Muscle layer of colon (tissue), 2 donors: ENCODE measurements at regions not wholly inside any gene's neighbourhood (a gene's known extent, or its start where the extent isn't known, plus 50 kb on each side); places are given as distances from the start of the nearest gene placed in this dataset.

ENCODE experiments used
- H3K27ac ChIP-seq: one replicate; pipeline ENCODE4 v1.7.0; 2013; ENCODE audit warnings: low read depth, mild to moderate bottlenecking, low read length, moderate library complexity
- H3K27me3 ChIP-seq, 2 donors: one replicate each; pipeline ENCODE4 v1.7.0; 2013; ENCODE audit warnings: low read length in 2 of 2, mild to moderate bottlenecking in 2 of 2; ENCODE audit not compliant: insufficient read depth in 2 of 2, control insufficient read depth in 1 of 2
- H3K36me3 ChIP-seq: one replicate; pipeline ENCODE4 v1.7.0; 2013; ENCODE audit warnings: mild to moderate bottlenecking, low read length; ENCODE audit not compliant: insufficient read depth
- H3K4me1 ChIP-seq: one replicate; pipeline ENCODE4 v1.7.0; 2013; ENCODE audit warnings: mild to moderate bottlenecking, low read length; ENCODE audit not compliant: insufficient read depth
- H3K4me3 ChIP-seq, 2 donors: one replicate each; pipeline ENCODE4 v1.7.0; 2013; ENCODE audit warnings: low read length in 2 of 2, low read depth in 1 of 2, mild to moderate bottlenecking in 1 of 2, moderate library complexity in 1 of 2
- H3K9ac ChIP-seq: one replicate; pipeline ENCODE4 v1.7.0; 2013; ENCODE audit warnings: low read length
- H3K9me3 ChIP-seq: one replicate; pipeline ENCODE4 v1.7.0; 2013; ENCODE audit warnings: mild to moderate bottlenecking, low read length
- donor health status: abdominal sarcoma.
- donor health status: Adenocarcinoma of cecum.

DNA sequence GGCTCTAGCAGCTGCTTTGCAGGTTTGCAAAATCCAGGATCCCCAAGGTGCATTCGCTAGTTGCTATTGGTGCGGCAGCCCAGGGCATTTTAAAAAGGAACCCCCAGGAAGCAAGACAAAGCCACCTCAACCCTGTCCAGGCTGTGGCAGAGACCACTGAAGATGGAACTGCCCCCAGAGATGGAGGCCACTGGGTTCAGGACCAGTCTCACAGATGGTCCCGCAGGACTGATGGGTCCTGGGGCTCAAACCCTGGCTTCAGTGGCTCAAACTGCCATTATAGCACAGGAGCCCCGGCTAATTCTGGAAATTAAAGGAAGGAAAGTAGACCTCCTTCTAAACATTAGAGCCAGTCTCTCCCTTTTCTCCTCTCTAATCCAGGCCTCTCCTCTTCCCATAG lies 79.8 kb upstream of the TSPAN11 start:
- Histone ChIP-seq H3K9ac (no peak overlapping the region), H3K4me3 (no peak overlapping the region)

DNA sequence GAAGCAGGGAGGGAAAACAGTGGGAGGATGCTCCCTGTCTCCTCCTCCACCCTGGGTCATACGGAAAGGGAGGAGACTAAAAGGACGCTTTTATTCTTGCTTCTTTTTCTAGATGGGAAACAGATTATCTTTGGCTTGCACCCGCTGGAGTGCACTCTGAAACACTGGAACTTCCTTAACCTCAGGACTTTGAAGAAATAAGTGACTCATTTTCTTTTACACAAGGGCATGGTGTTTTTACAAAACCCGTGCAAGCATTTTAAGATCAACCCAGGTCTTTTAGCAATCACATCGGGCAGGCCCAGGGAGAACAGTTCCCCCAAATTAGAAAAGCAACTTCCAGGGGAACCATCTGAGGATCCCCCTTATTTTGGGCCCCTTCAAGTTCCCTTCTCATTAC lies 80.9 kb upstream of the TSPAN11 start:
- Histone ChIP-seq H3K36me3 (no peaks in the 10 kb centered on the region), H3K4me1 (no peaks in the 10 kb centered on the region)

More for the DNA sequence above, 79.8 kb upstream of the TSPAN11 start:
- Histone ChIP-seq H3K27me3 (no peaks in the 10 kb centered on the region), H3K36me3 (no peaks in the 10 kb centered on the region), H3K27ac (no peak overlapping the region), H3K4me1 (no peaks in the 10 kb centered on the region), H3K9me3 (no peaks in the 10 kb centered on the region)

DNA sequence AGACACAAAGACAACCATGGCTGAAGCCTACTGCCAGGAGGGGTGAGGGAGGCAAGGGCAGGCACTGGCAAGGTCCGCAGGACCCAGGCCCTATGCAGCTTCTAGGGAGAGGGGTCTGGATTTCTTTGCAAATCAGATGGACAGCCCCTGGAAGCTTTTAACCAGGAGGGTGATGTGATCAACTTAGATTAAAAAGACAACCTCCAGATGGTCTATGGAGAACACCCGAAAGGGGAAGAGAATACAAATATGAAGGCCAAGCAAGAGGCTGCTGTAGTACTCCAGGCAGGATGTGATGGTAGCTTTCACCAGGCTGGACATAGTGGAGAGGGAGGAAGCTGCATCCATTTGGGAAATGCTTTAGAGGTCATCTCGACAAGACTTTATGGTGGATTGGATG lies 83.3 kb upstream of the TSPAN11 start:
- Histone ChIP-seq H3K9ac (no peak overlapping the region), H3K27me3 (no peaks in the 10 kb centered on the region), H3K27ac (no peak overlapping the region), H3K36me3 (no peaks in the 10 kb centered on the region), H3K4me1 (no peaks in the 10 kb centered on the region), H3K9me3 (no peaks in the 10 kb centered on the region), H3K4me3 (no peak overlapping the region)

More for the DNA sequence above, 80.9 kb upstream of the TSPAN11 start:
- no peak overlapping the region for H3K4me3 ChIP-seq
- no peak overlapping the region for H3K27ac ChIP-seq
- no peak overlapping the region for H3K9ac ChIP-seq
- no peaks in the 10 kb centered on the region for H3K9me3 ChIP-seq
- H3K27me3 ChIP-seq = no peaks in the 10 kb centered on the region

GRCh38 chr12:30840715-30841114 lies 85.8 kb upstream of the TSPAN11 start:
- H3K4me1 ChIP-seq = no peaks in the 10 kb centered on the region
- no peak overlapping the region for H3K27ac ChIP-seq

DNA sequence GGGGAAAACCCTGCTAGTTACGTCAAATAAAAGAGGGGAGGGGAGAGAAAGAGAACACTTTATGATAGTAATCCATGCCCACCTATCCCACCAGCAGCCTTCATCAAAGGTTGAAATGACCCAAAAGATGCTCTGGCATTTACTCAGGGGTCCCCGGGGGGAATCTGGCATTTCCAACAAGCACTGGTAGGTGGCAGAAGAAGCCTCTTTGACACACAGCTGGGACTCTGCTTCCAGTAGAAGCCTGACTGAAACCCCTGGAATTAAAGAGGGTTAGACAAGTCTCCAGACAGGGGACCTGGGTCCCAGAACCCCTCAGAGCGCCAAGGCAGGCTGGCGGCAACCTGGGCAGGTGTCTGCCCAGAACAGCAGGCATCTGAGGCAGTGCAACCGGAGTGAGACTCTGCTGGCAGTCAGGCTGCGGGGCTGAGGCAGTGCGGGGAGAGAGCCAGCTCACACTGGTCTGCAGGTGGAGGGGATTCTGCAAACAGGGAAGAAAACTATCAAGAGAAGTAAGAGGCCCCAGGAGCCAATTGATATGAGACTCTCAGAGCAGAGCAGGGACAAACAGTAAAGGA lies 85.0 kb upstream of the CAPRIN2 start:
- Histone ChIP-seq H3K36me3 (no peaks in the 10 kb centered on the region), H3K4me1 (no peaks in the 10 kb centered on the region), H3K9me3 (no peaks in the 10 kb centered on the region), H3K27me3 (no peaks in the 10 kb centered on the region), H3K4me3 (no peak overlapping the region), H3K27ac (no peak overlapping the region), H3K9ac (no peak overlapping the region)

More at GRCh38 chr12:30840715-30841114, 85.8 kb upstream of the TSPAN11 start:
- Histone ChIP-seq H3K36me3 (no peaks in the 10 kb centered on the region), H3K9ac (no peak overlapping the region), H3K9me3 (no peaks in the 10 kb centered on the region), H3K27me3 (no peaks in the 10 kb centered on the region), H3K4me3 (no peak overlapping the region)

- Histone ChIP-seq H3K27ac (no peak overlapping the region), H3K36me3 (no peaks in the 10 kb centered on the region), H3K9ac (no peak overlapping the region), H3K9me3 (no peaks in the 10 kb centered on the region), H3K4me1 (no peaks in the 10 kb centered on the region), H3K27me3 (no peaks in the 10 kb centered on the region), H3K4me3 (no peak overlapping the region)
Observed at GRCh38 chr12:30837595-30837994, 82.8 kb upstream of the CAPRIN2 start.

GRCh38 chr12:30836656-30837445 lies 82.1 kb upstream of the CAPRIN2 start:
- no peaks in the 10 kb centered on the region for H3K36me3 ChIP-seq
- no peaks in the 10 kb centered on the region for H3K4me1 ChIP-seq
- no peaks in the 10 kb centered on the region for H3K27me3 ChIP-seq
- H3K9me3 ChIP-seq = no peaks in the 10 kb centered on the region
- H3K9ac ChIP-seq = no peak overlapping the region
- no peak overlapping the region for H3K4me3 ChIP-seq
- H3K27ac ChIP-seq = no peak overlapping the region

DNA sequence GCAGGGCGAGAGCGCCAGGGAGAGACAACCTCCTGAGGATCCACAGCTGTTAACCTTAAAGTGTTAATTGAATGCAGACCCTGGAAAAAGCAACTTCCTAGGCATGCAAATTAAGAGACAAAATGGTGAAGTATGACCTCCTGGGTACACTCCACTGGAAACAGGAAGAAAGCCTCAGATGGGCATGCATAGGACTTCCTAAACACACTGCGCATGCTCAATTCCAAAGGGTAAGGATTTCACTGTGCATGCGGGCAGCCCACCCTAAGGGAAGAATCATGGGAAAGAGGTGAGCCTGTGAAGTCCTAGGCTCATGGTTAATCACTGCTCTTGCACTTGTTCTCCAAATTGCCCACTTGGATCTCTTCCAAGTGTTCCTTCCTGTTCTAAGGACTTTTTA lies 80.5 kb upstream of the CAPRIN2 start:
- Histone ChIP-seq H3K27me3 (no peaks in the 10 kb centered on the region), H3K36me3 (no peaks in the 10 kb centered on the region), H3K27ac (no peak overlapping the region), H3K9me3 (no peaks in the 10 kb centered on the region), H3K4me1 (no peaks in the 10 kb centered on the region), H3K9ac (no peak overlapping the region), H3K4me3 (no peak overlapping the region)

DNA sequence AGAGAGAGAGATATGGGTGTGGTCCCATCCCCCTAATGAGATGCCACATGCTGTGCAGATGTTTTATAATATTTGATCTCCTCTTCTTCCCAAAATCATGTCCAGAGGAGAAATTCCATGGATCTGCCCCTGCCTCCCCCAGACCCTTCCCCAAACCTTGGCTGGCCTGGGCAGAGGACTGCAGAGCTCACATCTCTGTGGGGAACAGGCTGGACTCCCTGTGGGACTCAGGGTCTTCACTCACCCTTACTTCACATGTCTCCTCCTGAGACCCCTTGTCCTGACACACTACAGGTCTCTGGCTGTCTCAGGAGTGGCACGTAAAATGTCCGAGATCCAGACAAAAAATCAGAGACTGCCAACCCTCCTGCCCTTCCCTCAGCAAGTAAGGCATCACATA lies 76.0 kb upstream of the CAPRIN2 start:
- Histone ChIP-seq H3K4me1 (no peaks in the 10 kb centered on the region), H3K9ac (no peak overlapping the region), H3K4me3 (no peak overlapping the region), H3K36me3 (no peaks in the 10 kb centered on the region), H3K27me3 (no peaks in the 10 kb centered on the region), H3K27ac (no peak overlapping the region), H3K9me3 (no peaks in the 10 kb centered on the region)

DNA sequence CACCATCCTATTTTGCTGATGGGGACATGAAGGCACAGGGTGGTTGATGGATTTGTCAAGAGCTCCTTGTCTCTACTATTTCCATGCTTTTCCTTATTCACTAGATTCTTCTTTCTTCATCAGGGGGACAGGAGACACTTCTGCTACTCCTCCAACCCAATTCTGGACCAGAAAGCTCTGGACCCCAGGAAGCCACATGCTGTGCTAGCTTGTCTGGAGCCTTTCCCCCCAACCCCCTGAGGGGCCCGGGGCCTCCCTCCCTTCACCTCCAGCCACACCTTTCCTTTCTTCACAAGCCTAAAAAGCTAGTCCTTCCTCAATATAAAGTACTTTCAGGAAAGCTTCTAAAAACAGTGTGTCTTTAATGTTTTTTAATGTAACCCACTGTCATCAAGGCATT lies 75.1 kb upstream of the CAPRIN2 start:
- no peaks in the 10 kb centered on the region for H3K9me3 ChIP-seq
- no peak overlapping the region for H3K9ac ChIP-seq
- H3K27ac ChIP-seq = no peak overlapping the region
- no peaks in the 10 kb centered on the region for H3K4me1 ChIP-seq
- no peaks in the 10 kb centered on the region for H3K36me3 ChIP-seq
- H3K27me3 ChIP-seq = no peaks in the 10 kb centered on the region
- H3K4me3 ChIP-seq = no peak overlapping the region

DNA sequence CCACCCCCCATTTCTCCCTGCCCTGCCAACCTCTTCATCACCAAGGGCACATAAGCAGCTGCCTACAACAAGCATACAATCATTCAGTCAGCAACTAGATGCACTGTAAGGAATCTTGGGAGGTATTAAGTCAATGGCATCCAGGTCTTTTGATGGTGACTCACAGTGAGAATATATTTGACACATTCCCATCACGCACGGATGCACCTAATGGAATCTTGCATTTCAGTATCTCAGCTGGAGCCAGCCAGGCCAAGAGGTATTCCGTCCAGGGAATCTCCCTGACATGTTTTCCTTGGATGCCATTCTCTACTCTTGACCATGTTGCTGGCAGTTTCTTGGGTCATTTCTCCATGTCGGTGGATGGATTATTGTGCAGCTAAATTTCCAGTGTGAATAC lies 73.9 kb upstream of the CAPRIN2 start:
- Histone ChIP-seq H3K9me3 (no peaks in the 10 kb centered on the region), H3K4me3 (no peak overlapping the region), H3K9ac (no peak overlapping the region), H3K36me3 (no peaks in the 10 kb centered on the region), H3K4me1 (no peaks in the 10 kb centered on the region), H3K27me3 (no peaks in the 10 kb centered on the region), H3K27ac (no peak overlapping the region)
